ENCODE measurements at regions not wholly inside any gene's neighbourhood (a gene's known extent, or its start where the extent isn't known, plus 50 kb on each side); places are given as distances from the start of the nearest gene placed in this dataset.

DNA sequence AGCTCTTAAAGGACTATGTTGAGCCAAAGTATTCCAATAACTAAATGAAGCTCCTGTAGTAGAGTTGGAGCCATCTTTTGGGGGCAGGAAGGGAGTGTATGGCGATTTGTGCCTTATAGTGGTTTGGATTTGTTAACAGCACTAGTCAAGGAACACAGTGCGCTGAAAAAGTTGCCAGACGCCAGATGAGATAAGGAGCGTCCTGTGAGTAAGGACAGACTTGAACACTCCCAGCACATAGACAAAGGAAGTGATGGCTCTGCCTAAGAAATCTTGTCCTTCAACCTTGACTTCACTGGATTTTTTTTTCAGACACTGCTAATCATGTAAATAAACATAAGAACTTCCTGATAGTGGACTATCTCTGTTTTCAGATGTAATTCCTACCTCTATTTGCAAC lies 136.9 kb downstream of the TRMT11 start:
- TF ChIP-seq, protein P1, sequence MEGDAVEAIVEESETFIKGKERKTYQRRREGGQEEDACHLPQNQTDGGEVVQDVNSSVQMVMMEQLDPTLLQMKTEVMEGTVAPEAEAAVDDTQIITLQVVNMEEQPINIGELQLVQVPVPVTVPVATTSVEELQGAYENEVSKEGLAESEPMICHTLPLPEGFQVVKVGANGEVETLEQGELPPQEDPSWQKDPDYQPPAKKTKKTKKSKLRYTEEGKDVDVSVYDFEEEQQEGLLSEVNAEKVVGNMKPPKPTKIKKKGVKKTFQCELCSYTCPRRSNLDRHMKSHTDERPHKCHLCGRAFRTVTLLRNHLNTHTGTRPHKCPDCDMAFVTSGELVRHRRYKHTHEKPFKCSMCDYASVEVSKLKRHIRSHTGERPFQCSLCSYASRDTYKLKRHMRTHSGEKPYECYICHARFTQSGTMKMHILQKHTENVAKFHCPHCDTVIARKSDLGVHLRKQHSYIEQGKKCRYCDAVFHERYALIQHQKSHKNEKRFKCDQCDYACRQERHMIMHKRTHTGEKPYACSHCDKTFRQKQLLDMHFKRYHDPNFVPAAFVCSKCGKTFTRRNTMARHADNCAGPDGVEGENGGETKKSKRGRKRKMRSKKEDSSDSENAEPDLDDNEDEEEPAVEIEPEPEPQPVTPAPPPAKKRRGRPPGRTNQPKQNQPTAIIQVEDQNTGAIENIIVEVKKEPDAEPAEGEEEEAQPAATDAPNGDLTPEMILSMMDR (IDR thresholded peaks at IDR 0.05), result no peak
- TF ChIP-seq POLR2AphosphoS5 (IDR thresholded peaks at IDR 0.05), result no peak
- no peak for TF ChIP-seq POLR2A (IDR thresholded peaks at IDR 0.05)
